ENCODE measurements at regions not wholly inside any gene's neighbourhood (a gene's known extent, or its start where the extent isn't known, plus 50 kb on each side); places are given as distances from the start of the nearest gene placed in this dataset.

- no peak for TF ChIP-seq CTCF (conservative IDR thresholded peaks at IDR 0.05; ENCODE audit: low read length)
- TF ChIP-seq EZH2phosphoT487 (IDR thresholded peaks at IDR 0.05; ENCODE audit: borderline replicate concordance) = no peak
Measured at GRCh38 chr6:26157251-26158075, 70.2 kb downstream of the HFE start.
